ENCODE measurements at regions not wholly inside any gene's neighbourhood (a gene's known extent, or its start where the extent isn't known, plus 50 kb on each side); places are given as distances from the start of the nearest gene placed in this dataset.

GRCh38 chr2:14136030-14136429 lies 496.5 kb upstream of the LRATD1 start:
- DNase-seq (ENCODE audit: insufficient read length, low spot score) (no peak), FAIRE-seq (no peak)
- TF ChIP-seq POLR2A (IDR thresholded peaks at IDR 0.05; ENCODE audit: low read depth, low read length): no peak

GRCh38 chr2:14137643-14138042 lies 494.9 kb upstream of the LRATD1 start:
- peak; percentile 45 for FAIRE-seq
- DNase-seq (ENCODE audit: insufficient read length, low spot score): no peak

GRCh38 chr2:14140009-14140550 lies 492.4 kb upstream of the LRATD1 start:
- TF ChIP-seq POLR2A (IDR thresholded peaks at IDR 0.05; ENCODE audit: low read depth, low read length): no peak
- DNase-seq (ENCODE audit: insufficient read length, low spot score): no peak
- no peak for FAIRE-seq

More at GRCh38 chr2:14137643-14138042, 494.9 kb upstream of the LRATD1 start:
- TF ChIP-seq POLR2A (IDR thresholded peaks at IDR 0.05; ENCODE audit: low read depth, low read length): no peak

GRCh38 chr2:14143435-14143834 lies 489.1 kb upstream of the LRATD1 start:
- TF ChIP-seq POLR2A (IDR thresholded peaks at IDR 0.05; ENCODE audit: low read depth, low read length): no peak
- FAIRE-seq: no peak

GRCh38 chr2:14148216-14148615 lies 484.3 kb upstream of the LRATD1 start:
- TF ChIP-seq POLR2A (IDR thresholded peaks at IDR 0.05; ENCODE audit: low read depth, low read length): no peak
- DNase-seq (ENCODE audit: insufficient read length, low spot score): no peak
- FAIRE-seq: no peak

More at GRCh38 chr2:14143435-14143834, 489.1 kb upstream of the LRATD1 start:
- DNase-seq (ENCODE audit: insufficient read length, low spot score): no peak

- no peak for FAIRE-seq
- DNase-seq (ENCODE audit: insufficient read length, low spot score): no peak
- no peak for TF ChIP-seq POLR2A (IDR thresholded peaks at IDR 0.05; ENCODE audit: low read depth, low read length)
Measured at GRCh38 chr2:14157816-14158215, 474.7 kb upstream of the LRATD1 start.

- FAIRE-seq: no peak
- no peak for TF ChIP-seq POLR2A (IDR thresholded peaks at IDR 0.05; ENCODE audit: low read depth, low read length)
- DNase-seq (ENCODE audit: insufficient read length, low spot score): no peak
Measured at GRCh38 chr2:14180333-14180732, 452.2 kb upstream of the LRATD1 start.

- TF ChIP-seq POLR2A (IDR thresholded peaks at IDR 0.05; ENCODE audit: low read depth, low read length): no peak
- DNase-seq (ENCODE audit: insufficient read length, low spot score) (no peak), FAIRE-seq (no peak)
Measured at GRCh38 chr2:14182227-14182946, 450.1 kb upstream of the LRATD1 start.

- no peak for TF ChIP-seq POLR2A (IDR thresholded peaks at IDR 0.05; ENCODE audit: low read depth, low read length)
- FAIRE-seq (no peak), DNase-seq (ENCODE audit: insufficient read length, low spot score) (no peak)
Measured at GRCh38 chr2:14185906-14186305, 446.6 kb upstream of the LRATD1 start.

GRCh38 chr2:14188446-14188845 lies 444.1 kb upstream of the LRATD1 start:
- FAIRE-seq: no peak
- no peak for TF ChIP-seq POLR2A (IDR thresholded peaks at IDR 0.05; ENCODE audit: low read depth, low read length)

GRCh38 chr2:14189929-14190328 lies 442.6 kb upstream of the LRATD1 start:
- FAIRE-seq (no peak), DNase-seq (ENCODE audit: insufficient read length, low spot score) (no peak)
- no peak for TF ChIP-seq POLR2A (IDR thresholded peaks at IDR 0.05; ENCODE audit: low read depth, low read length)

More at GRCh38 chr2:14188446-14188845, 444.1 kb upstream of the LRATD1 start:
- no peak for DNase-seq (ENCODE audit: insufficient read length, low spot score)

GRCh38 chr2:14194233-14194632 lies 438.3 kb upstream of the LRATD1 start:
- DNase-seq (ENCODE audit: insufficient read length, low spot score): no peak
- FAIRE-seq: no peak
- no peak for TF ChIP-seq POLR2A (IDR thresholded peaks at IDR 0.05; ENCODE audit: low read depth, low read length)

GRCh38 chr2:14197293-14197692 lies 435.2 kb upstream of the LRATD1 start:
- DNase-seq (ENCODE audit: insufficient read length, low spot score) (no peak), FAIRE-seq (no peak)
- no peak for TF ChIP-seq POLR2A (IDR thresholded peaks at IDR 0.05; ENCODE audit: low read depth, low read length)

- FAIRE-seq (no peak), DNase-seq (ENCODE audit: insufficient read length, low spot score) (no peak)
- TF ChIP-seq POLR2A (IDR thresholded peaks at IDR 0.05; ENCODE audit: low read depth, low read length): no peak
Measured at GRCh38 chr2:14199040-14199439, 433.5 kb upstream of the LRATD1 start.

GRCh38 chr2:14219306-14219705 lies 413.2 kb upstream of the LRATD1 start:
- no peak for FAIRE-seq
- no peak for TF ChIP-seq POLR2A (IDR thresholded peaks at IDR 0.05; ENCODE audit: low read depth, low read length)
- DNase-seq (ENCODE audit: insufficient read length, low spot score): no peak
